Hepatocyte (in vitro differentiated cells): ENCODE measurements at regions not wholly inside any gene's neighbourhood (a gene's known extent, or its start where the extent isn't known, plus 50 kb on each side); places are given as distances from the start of the nearest gene placed in this dataset.

ENCODE experiments used
- EZH2 ChIP-seq: fragments of 200-600 bp; sonication (generic); IDR thresholded peaks from 2 replicates; pipeline ENCODE4 v1.6.1; 2016; ENCODE audit warnings: antibody characterized with exemption, mild to moderate bottlenecking, borderline replicate concordance
- EZH2phosphoT487 ChIP-seq: fragments of 200-600 bp; sonication (generic); IDR thresholded peaks from one replicate; pipeline ENCODE4 v1.6.1; 2018; ENCODE audit warnings: antibody characterized with exemption, mild to moderate bottlenecking, low read depth, moderate library complexity; ENCODE audit not compliant: unreplicated experiment, severe bottlenecking
- TF ChIP-seq, protein P1 (sequence below): fragments of 200-600 bp; sonication (generic); IDR thresholded peaks from 2 replicates; pipeline ENCODE4 v1.5.1; 2016; ENCODE audit warnings: antibody characterized with exemption, mild to moderate bottlenecking; ENCODE audit not compliant: poor library complexity

DNA sequence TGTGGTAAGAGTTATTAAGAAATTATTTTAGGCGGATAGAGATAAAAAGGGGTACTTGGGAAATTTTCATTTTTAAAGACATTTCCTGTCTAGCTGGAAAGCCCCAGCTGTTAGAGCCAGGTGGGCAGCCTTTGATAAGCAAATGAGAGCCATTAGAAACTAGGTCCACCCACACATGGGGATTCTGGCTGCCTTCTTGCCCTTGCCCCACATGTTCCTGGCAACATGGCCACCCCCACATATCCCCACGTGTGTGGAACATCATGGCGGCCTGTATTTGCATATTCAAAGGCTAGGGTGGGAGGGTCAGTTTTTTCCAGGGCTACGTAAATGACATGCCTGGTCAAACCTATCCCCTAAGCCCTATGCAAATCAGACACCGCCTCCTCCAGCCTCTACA is 1382.1 kb downstream of the AACS start:
- TF ChIP-seq, protein P1, sequence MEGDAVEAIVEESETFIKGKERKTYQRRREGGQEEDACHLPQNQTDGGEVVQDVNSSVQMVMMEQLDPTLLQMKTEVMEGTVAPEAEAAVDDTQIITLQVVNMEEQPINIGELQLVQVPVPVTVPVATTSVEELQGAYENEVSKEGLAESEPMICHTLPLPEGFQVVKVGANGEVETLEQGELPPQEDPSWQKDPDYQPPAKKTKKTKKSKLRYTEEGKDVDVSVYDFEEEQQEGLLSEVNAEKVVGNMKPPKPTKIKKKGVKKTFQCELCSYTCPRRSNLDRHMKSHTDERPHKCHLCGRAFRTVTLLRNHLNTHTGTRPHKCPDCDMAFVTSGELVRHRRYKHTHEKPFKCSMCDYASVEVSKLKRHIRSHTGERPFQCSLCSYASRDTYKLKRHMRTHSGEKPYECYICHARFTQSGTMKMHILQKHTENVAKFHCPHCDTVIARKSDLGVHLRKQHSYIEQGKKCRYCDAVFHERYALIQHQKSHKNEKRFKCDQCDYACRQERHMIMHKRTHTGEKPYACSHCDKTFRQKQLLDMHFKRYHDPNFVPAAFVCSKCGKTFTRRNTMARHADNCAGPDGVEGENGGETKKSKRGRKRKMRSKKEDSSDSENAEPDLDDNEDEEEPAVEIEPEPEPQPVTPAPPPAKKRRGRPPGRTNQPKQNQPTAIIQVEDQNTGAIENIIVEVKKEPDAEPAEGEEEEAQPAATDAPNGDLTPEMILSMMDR: no peak
- TF ChIP-seq EZH2phosphoT487 (no peak), EZH2 (no peak)
